K562 (cell line): ENCODE measurements at regions not wholly inside any gene's neighbourhood (a gene's known extent, or its start where the extent isn't known, plus 50 kb on each side); places are given as distances from the start of the nearest gene placed in this dataset.

ENCODE experiments used
- ATAC-seq: fragments of 200-7000 bp; cut with Tn5 transposase; 3 replicates; pipeline ENCODE4 v1.9.1; 2020; ENCODE audit warnings: moderate library complexity
- BruUV-seq: library from RNA; stranded (reverse); fragments of 400-500 nt; replicated peaks from 2 replicates; lab custom pipeline; 2021; lab: Mats Ljungman, UMichigan
- CTCF ChIA-PET: fragments of 300-600 bp; formaldehyde crosslinking; extraction: SDS; loops from one replicate; lab custom pipeline; 2021; ENCODE audit warnings: low intra/inter-chr PET ratio; lab: Yijun Ruan, JAX
- POLR2A ChIA-PET: fragments of 300-600, 350-650 bp; sonication (Branson Sonifier 250); formaldehyde crosslinking; extraction: SDS; loops from one replicate; lab custom pipeline; 2021; ENCODE audit warnings: antibody characterized with exemption, inconsistent platforms; lab: Yijun Ruan, JAX
- DNase-seq, 4 experiments: peaks; one replicate each; pipeline versions ENCODE4 v3.0.0 to v3.0.0-alpha.2; 2011 to 2018; ENCODE audit warnings: low spot score in 3 of 4, mixed read lengths in 3 of 4; ENCODE audit errors: extremely low read depth in 1 of 4
- FAIRE-seq: peaks from 2 replicates; lab custom pipeline; 2011; peaks lifted over from hg19 to GRCh38; lab: Jason Lieb, UNC
- H2AFZ ChIP-seq: 2 replicates; pipeline ENCODE4 v1.6.0; 2011; ENCODE audit warnings: low read depth, low read length, control low read depth, inconsistent platforms
- H3K27ac ChIP-seq: fragments of 200-600 bp; 3 replicates; pipeline ENCODE4 v1.8.0; 2011; ENCODE audit warnings: low read depth, mild to moderate bottlenecking, control low read depth, inconsistent platforms, low read length, moderate library complexity, mixed read lengths; ENCODE audit errors: extremely low read depth
- H3K27me3 ChIP-seq, 2 experiments: fragments of 300-600 bp in 1 of 2; 2 replicates in 1 of 2; 3 replicates in 1 of 2; pipeline versions ENCODE4 v1.6.0 to v1.8.0; 2011; ENCODE audit warnings: inconsistent platforms in 2 of 2, low read length in 2 of 2, mild to moderate bottlenecking in 1 of 2, mixed read lengths in 1 of 2, moderate library complexity in 1 of 2; ENCODE audit not compliant: control insufficient read depth in 2 of 2, insufficient read depth in 2 of 2
- H3K36me3 ChIP-seq: fragments of 300-600 bp; 3 replicates; pipeline ENCODE4 v1.8.0; 2011; ENCODE audit warnings: mild to moderate bottlenecking, low read length, inconsistent platforms; ENCODE audit not compliant: control insufficient read depth, insufficient read depth
- H3K4me1 ChIP-seq, 2 experiments: fragments of 200-600 bp in 1 of 2; replicated peaks in 1 of 2; 2 replicates in 1 of 2; 3 replicates in 1 of 2; pipeline versions ENCODE4 v1.5.1 to v1.8.0; 2011; ENCODE audit warnings: inconsistent platforms in 2 of 2, low read length in 2 of 2, mild to moderate bottlenecking in 1 of 2, mixed read lengths in 1 of 2, moderate library complexity in 1 of 2; ENCODE audit not compliant: control insufficient read depth in 2 of 2, insufficient read depth in 2 of 2
- H3K4me2 ChIP-seq: 2 replicates; pipeline ENCODE4 v1.6.1; 2011; ENCODE audit warnings: low read length, control low read depth, inconsistent platforms, mixed read lengths; ENCODE audit not compliant: insufficient read depth
- H3K4me3 ChIP-seq: fragments of 200-600 bp; sonication (generic), shearing (Covaris generic); 2 replicates; pipeline ENCODE4 v1.5.1; 2016; ENCODE audit warnings: control low read depth, inconsistent platforms
- H3K79me2 ChIP-seq: fragments of 200-600 bp; 3 replicates; pipeline ENCODE4 v1.8.0; 2011; ENCODE audit warnings: low read length, inconsistent platforms; ENCODE audit not compliant: control insufficient read depth, insufficient read depth
- H3K9ac ChIP-seq, 2 experiments: 2 replicates each; pipeline versions ENCODE4 v1.6.0 to v1.6.1; 2011; ENCODE audit warnings: low read depth in 2 of 2, low read length in 2 of 2, control low read depth in 1 of 2, inconsistent platforms in 1 of 2, mild to moderate bottlenecking in 1 of 2, mixed read lengths in 1 of 2; ENCODE audit not compliant: insufficient read depth in 1 of 2
- H3K9me1 ChIP-seq: one replicate; pipeline ENCODE4 v1.6.0; 2011; ENCODE audit warnings: inconsistent platforms, mild to moderate bottlenecking, low read length, moderate library complexity; ENCODE audit not compliant: control insufficient read depth, insufficient read depth
- H3K9me3 ChIP-seq: replicated peaks from 2 replicates; pipeline ENCODE4 v1.5.1; 2011; ENCODE audit warnings: low read depth, low read length, inconsistent platforms; ENCODE audit not compliant: control insufficient read depth, insufficient read depth
- H4K20me1 ChIP-seq: replicated peaks from 2 replicates; pipeline ENCODE4 v1.6.1; 2011; ENCODE audit warnings: low read length, inconsistent platforms, mixed read lengths; ENCODE audit not compliant: control insufficient read depth, insufficient read depth
- CCNT2 ChIP-seq: IDR thresholded peaks from 2 replicates; pipeline ENCODE4 v1.6.1; 2011; ENCODE audit warnings: borderline replicate concordance, low read depth, mild to moderate bottlenecking, moderate library complexity, mixed read lengths, low read length; ENCODE audit not compliant: insufficient read length; ENCODE audit errors: extremely low read depth
- CEBPZ ChIP-seq: fragments of 150-350 bp; IDR thresholded peaks from 2 replicates; pipeline ENCODE4 v1.6.1; 2014; ENCODE audit warnings: low read depth, mild to moderate bottlenecking, low read length, borderline replicate concordance
- E2F3 ChIP-seq: fragments of 250-450 bp; sonication (Bioruptor Pico); IDR thresholded peaks from 2 replicates; pipeline ENCODE4 v1.4.0; 2020; ENCODE audit warnings: mild to moderate bottlenecking
- IRF9 ChIP-seq: fragments of 450-650 bp; IDR thresholded peaks from 2 replicates; pipeline ENCODE4 v1.6.1; 2016; ENCODE audit warnings: missing biosample characterization, missing genetic modification characterization
- NCOA4 ChIP-seq: fragments of 450-650 bp; IDR thresholded peaks from 2 replicates; pipeline ENCODE4 v1.6.1; 2018; ENCODE audit warnings: mild to moderate bottlenecking; ENCODE audit not compliant: partially characterized antibody
- STAT6 ChIP-seq: sonication (generic); formaldehyde crosslinking; IDR thresholded peaks from 2 replicates; pipeline ENCODE4 v1.8.1; 2023; ENCODE audit warnings: mild to moderate bottlenecking, missing genetic modification reagents
- WGBS: fragments of 100-300 bp; shearing (Covaris generic); methylation state at CpG from one replicate; pipeline ENCODE4 v1.1.6; 2016; ENCODE audit warnings: low coverage, mixed read lengths; ENCODE audit not compliant: insufficient coverage; ENCODE audit errors: missing lambda C conversion rate; 5-methylcytosine and 5-hydroxymethylcytosine counted together
- in situ Hi-C: fragments of 300-500 bp; cut with MboI; formaldehyde crosslinking; loops from 4 replicates; pipeline ENCODE4 v1.15.0; 2018; ENCODE audit warnings: inconsistent platforms, mixed read lengths
- intact Hi-C: fragments of 100-400 bp; cut with micrococcal nuclease; formaldehyde crosslinking; loops from 2 replicates; pipeline ENCODE4 v1.14.2; 2022
- TF ChIP-seq, protein P1 (sequence below), 3 experiments: fragments of 200-800 bp in 1 of 3; fragments of 250-450 bp in 1 of 3; fragments of 450-650 bp in 1 of 3; sonication (Bioruptor Pico) in 1 of 3; sonication (Bioruptor generic) in 1 of 3; formaldehyde crosslinking in 1 of 3; IDR thresholded peaks; 2 replicates each; pipeline versions ENCODE4 v1.6.1 to v1.8.0; 2016 to 2022; ENCODE audit warnings: mild to moderate bottlenecking in 2 of 3, missing genetic modification characterization in 2 of 3, missing compliant biosample characterization in 1 of 3, moderate library complexity in 1 of 3

- TF ChIP-seq, protein P1, sequence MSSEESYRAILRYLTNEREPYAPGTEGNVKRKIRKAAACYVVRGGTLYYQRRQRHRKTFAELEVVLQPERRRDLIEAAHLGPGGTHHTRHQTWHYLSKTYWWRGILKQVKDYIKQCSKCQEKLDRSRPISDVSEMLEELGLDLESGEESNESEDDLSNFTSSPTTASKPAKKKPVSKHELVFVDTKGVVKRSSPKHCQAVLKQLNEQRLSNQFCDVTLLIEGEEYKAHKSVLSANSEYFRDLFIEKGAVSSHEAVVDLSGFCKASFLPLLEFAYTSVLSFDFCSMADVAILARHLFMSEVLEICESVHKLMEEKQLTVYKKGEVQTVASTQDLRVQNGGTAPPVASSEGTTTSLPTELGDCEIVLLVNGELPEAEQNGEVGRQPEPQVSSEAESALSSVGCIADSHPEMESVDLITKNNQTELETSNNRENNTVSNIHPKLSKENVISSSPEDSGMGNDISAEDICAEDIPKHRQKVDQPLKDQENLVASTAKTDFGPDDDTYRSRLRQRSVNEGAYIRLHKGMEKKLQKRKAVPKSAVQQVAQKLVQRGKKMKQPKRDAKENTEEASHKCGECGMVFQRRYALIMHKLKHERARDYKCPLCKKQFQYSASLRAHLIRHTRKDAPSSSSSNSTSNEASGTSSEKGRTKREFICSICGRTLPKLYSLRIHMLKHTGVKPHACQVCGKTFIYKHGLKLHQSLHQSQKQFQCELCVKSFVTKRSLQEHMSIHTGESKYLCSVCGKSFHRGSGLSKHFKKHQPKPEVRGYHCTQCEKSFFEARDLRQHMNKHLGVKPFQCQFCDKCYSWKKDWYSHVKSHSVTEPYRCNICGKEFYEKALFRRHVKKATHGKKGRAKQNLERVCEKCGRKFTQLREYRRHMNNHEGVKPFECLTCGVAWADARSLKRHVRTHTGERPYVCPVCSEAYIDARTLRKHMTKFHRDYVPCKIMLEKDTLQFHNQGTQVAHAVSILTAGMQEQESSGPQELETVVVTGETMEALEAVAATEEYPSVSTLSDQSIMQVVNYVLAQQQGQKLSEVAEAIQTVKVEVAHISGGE (CRISPR knock-in tag; IDR thresholded peaks at IDR 0.05) = no peak
- TF ChIP-seq CCNT2 = no peak
Observed at GRCh38 chr14:81936902-81937301, 403.2 kb upstream of the SEL1L start (continued).

DNA sequence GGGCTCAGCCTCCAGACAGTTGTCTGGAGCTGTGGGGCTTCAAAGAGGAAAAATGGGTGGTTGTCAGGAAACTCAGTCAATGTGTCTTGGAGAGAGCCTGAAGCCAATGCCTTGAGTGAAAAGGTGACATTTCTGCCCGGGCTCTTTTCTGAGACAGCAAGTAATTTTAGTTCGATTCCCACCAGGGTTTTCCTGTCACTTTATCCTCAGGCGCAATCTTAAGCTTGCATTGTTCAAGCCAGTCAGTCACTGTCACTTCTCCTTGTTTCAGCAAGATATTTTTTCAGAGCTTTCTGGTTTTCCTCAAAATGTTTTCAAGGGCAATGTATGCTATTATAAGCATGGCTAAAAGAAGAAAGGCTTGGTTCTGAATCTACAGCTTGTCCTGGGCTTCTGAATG lies 404.7 kb upstream of the SEL1L start:
- no peak overlapping the region for H3K9ac ChIP-seq
- no peak overlapping the region for H3K4me3 ChIP-seq
- DNase-seq (no peak), FAIRE-seq (no peak), ATAC-seq (no peak)
- no peak overlapping the region for H3K4me2 ChIP-seq
- ChIA-PET CTCF (no interaction called here), POLR2A (no interaction called here)
- intact Hi-C loops (no loop called here), in situ Hi-C loops (no loop called here)
- H3K4me1 ChIP-seq = no peaks in the 10 kb centered on the region
- WGBS = 0% methylated on average over 2 of the region's 3 CpGs
- no peaks in the 10 kb centered on the region for H3K9me1 ChIP-seq
- H3K27me3 ChIP-seq = no peaks in the 10 kb centered on the region
- no peaks in the 10 kb centered on the region for H3K9me3 ChIP-seq
- H3K36me3 ChIP-seq = no peaks in the 10 kb centered on the region
- no TSS peak for BruUV-seq
- no peaks in the 10 kb centered on the region for H4K20me1 ChIP-seq
- H2AFZ ChIP-seq = no peak overlapping the region
- no peaks in the 10 kb centered on the region for H3K79me2 ChIP-seq
- H3K27ac ChIP-seq = no peak overlapping the region
- TF ChIP-seq IRF9 (tag) (no peak), STAT6 (no peak), E2F3 (CRISPR knock-in tag) (no peak), CEBPZ (no peak), NCOA4 (no peak)
